GM12878 (cell line): ENCODE measurements at regions not wholly inside any gene's neighbourhood (a gene's known extent, or its start where the extent isn't known, plus 50 kb on each side); places are given as distances from the start of the nearest gene placed in this dataset.

Experiments
- BCLAF1 ChIP-seq: fragments of 450-650 bp; IDR thresholded peaks from 2 replicates; pipeline ENCODE4 v1.6.1; 2017; ENCODE audit warnings: antibody characterized with exemption, mild to moderate bottlenecking, moderate library complexity
- CTCF ChIP-seq, 3 experiments: IDR thresholded peaks in 2 of 3; conservative IDR thresholded peaks in 1 of 3; 2 replicates each; pipeline ENCODE4 v1.5.1; 2011; ENCODE audit warnings: low read depth in 3 of 3, low read length in 3 of 3, mild to moderate bottlenecking in 3 of 3, control low read depth in 2 of 3, moderate library complexity in 2 of 3, inconsistent platforms in 1 of 3, mixed read lengths in 1 of 3; ENCODE audit not compliant: control insufficient read depth in 2 of 3, insufficient read depth in 1 of 3; ENCODE audit errors: extremely low read depth in 1 of 3
- E2F4 ChIP-seq: IDR thresholded peaks from 2 replicates; pipeline ENCODE4 v1.6.1; 2012; ENCODE audit warnings: low read depth, low read length, improper control_type of control experiment
- EZH2 ChIP-seq: IDR thresholded peaks from 2 replicates; pipeline ENCODE4 v1.6.1; 2012; ENCODE audit warnings: low read depth, mild to moderate bottlenecking, control low read depth, inconsistent platforms, low read length, borderline replicate concordance; ENCODE audit not compliant: control insufficient read depth
- GABPA ChIP-seq: IDR thresholded peaks from 2 replicates; pipeline ENCODE4 v1.6.1; 2014; ENCODE audit warnings: antibody characterized with exemption, low read depth, mild to moderate bottlenecking, inconsistent platforms
- GATAD2B ChIP-seq: fragments of 450-650 bp; conservative IDR thresholded peaks from 2 replicates; pipeline ENCODE4 v1.6.1; 2017; ENCODE audit warnings: low read depth, mild to moderate bottlenecking, moderate library complexity
- HDAC2 ChIP-seq: fragments of 200-600 bp; sonication (generic); IDR thresholded peaks from 2 replicates; pipeline ENCODE4 v1.6.1; 2017
- HDAC6 ChIP-seq: fragments of 200-600 bp; sonication (generic); IDR thresholded peaks from one replicate; pipeline ENCODE4 v1.8.0; 2017; ENCODE audit warnings: antibody characterized with exemption; ENCODE audit not compliant: unreplicated experiment
- MXI1 ChIP-seq: fragments of 150-350 bp; IDR thresholded peaks from 2 replicates; pipeline ENCODE4 v1.6.1; 2011; ENCODE audit warnings: low read depth, mild to moderate bottlenecking, inconsistent platforms, low read length, improper control_type of control experiment
- POLR2A ChIP-seq: IDR thresholded peaks from 2 replicates; pipeline ENCODE4 v1.6.1; 2011; ENCODE audit warnings: low read depth, mild to moderate bottlenecking, low read length
- REST ChIP-seq: IDR thresholded peaks from 2 replicates; pipeline ENCODE4 v1.6.1; 2012; ENCODE audit warnings: mild to moderate bottlenecking, low read depth, low read length
- RFX5 ChIP-seq: IDR thresholded peaks from 2 replicates; pipeline ENCODE4 v1.6.1; 2011; ENCODE audit warnings: low read depth, low read length, improper control_type of control experiment
- SIN3A ChIP-seq: IDR thresholded peaks from 2 replicates; pipeline ENCODE4 v1.6.1; 2012; ENCODE audit warnings: low read depth, low read length, improper control_type of control experiment
- SIX5 ChIP-seq: IDR thresholded peaks from 2 replicates; pipeline ENCODE4 v1.6.1; 2011; ENCODE audit warnings: mild to moderate bottlenecking, low read depth, low read length, moderate library complexity; ENCODE audit not compliant: severe bottlenecking

- TF ChIP-seq E2F4: no peak
- no peak for TF ChIP-seq GABPA
- TF ChIP-seq SIX5: no peak
- TF ChIP-seq RFX5: no peak
- no peak for TF ChIP-seq BCLAF1
- no peak for TF ChIP-seq GATAD2B
- TF ChIP-seq MXI1: no peak
- no peak for TF ChIP-seq POLR2A
- TF ChIP-seq HDAC2: no peak
- no peak for TF ChIP-seq CTCF (IDR thresholded peaks at IDR 0.05 in 2 of 3, conservative IDR thresholded peaks at IDR 0.05 in 1 of 3; ENCODE audit: control insufficient read depth in 2 of 3, extremely low read depth in 1 of 3, insufficient read depth in 1 of 3, low read depth in 3 of 3, low read length in 3 of 3)
- no peak for TF ChIP-seq HDAC6
- TF ChIP-seq EZH2: no peak
- no peak for TF ChIP-seq REST
- no peak for TF ChIP-seq SIN3A
These were observed 1570.5 kb upstream of the NUDT12 start for GRCh38 chr5:105133087-105133486.
